Neutrophil (primary cell): ENCODE measurements at regions not wholly inside any gene's neighbourhood (a gene's known extent, or its start where the extent isn't known, plus 50 kb on each side); places are given as distances from the start of the nearest gene placed in this dataset.

ENCODE experiments used
- H3K27ac ChIP-seq: fragments of 200-600 bp; sonication (generic); 2 replicates; pipeline ENCODE4 v1.5.1; 2016; ENCODE audit warnings: mild to moderate bottlenecking, moderate library complexity
- H3K27me3 ChIP-seq: fragments of 200-600 bp; sonication (generic); 2 replicates; pipeline ENCODE4 v1.6.0; 2016; ENCODE audit warnings: mild to moderate bottlenecking
- H3K36me3 ChIP-seq: fragments of 200-600 bp; sonication (generic); 2 replicates; pipeline ENCODE4 v1.5.1; 2017
- H3K4me1 ChIP-seq, 2 experiments: fragments of 200-600 bp in 1 of 2; sonication (generic) in 1 of 2; 1 replicate in 1 of 2; 2 replicates in 1 of 2; pipeline versions ENCODE4 v1.5.1 to v1.6.1; 2013 to 2016; ENCODE audit warnings: low read depth in 1 of 2, low read length in 1 of 2, mild to moderate bottlenecking in 1 of 2, moderate library complexity in 1 of 2; ENCODE audit not compliant: control insufficient read depth in 1 of 2, insufficient read depth in 1 of 2
- H3K4me3 ChIP-seq, 2 experiments: fragments of 200-600 bp in 1 of 2; sonication (generic) in 1 of 2; 1 replicate in 1 of 2; 2 replicates in 1 of 2; pipeline ENCODE4 v1.5.1; 2013 to 2016; ENCODE audit warnings: low read depth in 1 of 2, low read length in 1 of 2, mild to moderate bottlenecking in 1 of 2, moderate library complexity in 1 of 2
- H3K9me3 ChIP-seq: fragments of 200-600 bp; sonication (generic); 2 replicates; pipeline ENCODE4 v1.5.1; 2016
- TF ChIP-seq, protein P1 (sequence below): fragments of 200-600 bp; sonication (generic); IDR thresholded peaks from 2 replicates; pipeline ENCODE4 v1.5.1; 2016; ENCODE audit warnings: antibody characterized with exemption

DNA sequence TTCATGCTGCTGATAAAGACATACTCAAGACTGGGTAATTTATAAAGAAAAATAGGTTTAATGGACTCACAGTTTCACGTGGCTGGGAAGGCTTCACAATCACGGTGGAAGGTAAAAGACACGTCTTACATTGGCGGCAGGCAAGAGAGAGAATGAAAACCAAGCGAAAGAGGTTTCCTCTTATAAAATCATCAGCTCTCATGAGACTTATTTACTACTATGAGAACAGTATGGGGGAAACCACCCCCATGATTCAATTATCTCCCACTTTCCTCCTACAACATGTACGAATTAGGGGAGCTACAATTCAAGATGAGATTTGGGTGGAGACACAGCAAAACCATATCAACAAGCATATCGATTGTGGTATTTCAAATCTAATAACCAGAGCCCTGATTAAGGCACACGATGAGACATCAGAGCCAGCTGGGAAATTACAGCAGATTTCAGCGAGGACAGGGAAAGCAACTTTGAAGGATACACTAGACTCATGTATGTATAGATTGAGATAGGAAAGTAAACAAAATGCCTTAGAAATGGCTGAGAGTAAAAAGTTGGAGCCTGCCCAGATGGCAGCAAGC lies 129.8 kb upstream of the GJE1 start:
- Histone ChIP-seq H3K4me1 (no peaks in the 10 kb centered on the region), H3K9me3 (no peaks in the 10 kb centered on the region), H3K27me3 (no peaks in the 10 kb centered on the region), H3K36me3 (no peaks in the 10 kb centered on the region), H3K4me3 (no peak overlapping the region), H3K27ac (no peak overlapping the region)
- TF ChIP-seq, protein P1, sequence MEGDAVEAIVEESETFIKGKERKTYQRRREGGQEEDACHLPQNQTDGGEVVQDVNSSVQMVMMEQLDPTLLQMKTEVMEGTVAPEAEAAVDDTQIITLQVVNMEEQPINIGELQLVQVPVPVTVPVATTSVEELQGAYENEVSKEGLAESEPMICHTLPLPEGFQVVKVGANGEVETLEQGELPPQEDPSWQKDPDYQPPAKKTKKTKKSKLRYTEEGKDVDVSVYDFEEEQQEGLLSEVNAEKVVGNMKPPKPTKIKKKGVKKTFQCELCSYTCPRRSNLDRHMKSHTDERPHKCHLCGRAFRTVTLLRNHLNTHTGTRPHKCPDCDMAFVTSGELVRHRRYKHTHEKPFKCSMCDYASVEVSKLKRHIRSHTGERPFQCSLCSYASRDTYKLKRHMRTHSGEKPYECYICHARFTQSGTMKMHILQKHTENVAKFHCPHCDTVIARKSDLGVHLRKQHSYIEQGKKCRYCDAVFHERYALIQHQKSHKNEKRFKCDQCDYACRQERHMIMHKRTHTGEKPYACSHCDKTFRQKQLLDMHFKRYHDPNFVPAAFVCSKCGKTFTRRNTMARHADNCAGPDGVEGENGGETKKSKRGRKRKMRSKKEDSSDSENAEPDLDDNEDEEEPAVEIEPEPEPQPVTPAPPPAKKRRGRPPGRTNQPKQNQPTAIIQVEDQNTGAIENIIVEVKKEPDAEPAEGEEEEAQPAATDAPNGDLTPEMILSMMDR: no peak

DNA sequence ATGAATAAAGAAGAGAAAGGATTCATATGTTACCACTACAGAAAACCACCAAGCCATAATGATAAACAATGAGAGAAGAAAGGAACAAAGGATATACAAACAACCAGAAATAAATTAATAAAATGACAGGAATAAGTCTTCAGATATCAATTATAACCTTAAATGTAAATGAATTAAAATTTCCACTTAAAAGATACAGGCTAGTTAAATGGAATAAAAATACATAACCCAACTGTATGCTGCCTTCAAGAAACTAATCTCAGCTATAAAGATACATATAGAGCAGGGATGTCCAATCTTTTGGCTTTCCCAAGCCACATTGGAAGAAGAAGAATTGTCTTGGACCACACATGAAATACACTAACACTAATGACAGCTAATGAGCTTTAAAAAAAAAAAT lies 135.9 kb upstream of the GJE1 start:
- Histone ChIP-seq H3K27me3 (no peaks in the 10 kb centered on the region), H3K4me3 (no peak overlapping the region), H3K4me1 (no peaks in the 10 kb centered on the region), H3K9me3 (no peaks in the 10 kb centered on the region), H3K36me3 (no peaks in the 10 kb centered on the region), H3K27ac (no peak overlapping the region)
- TF ChIP-seq, protein P1: no peak

DNA sequence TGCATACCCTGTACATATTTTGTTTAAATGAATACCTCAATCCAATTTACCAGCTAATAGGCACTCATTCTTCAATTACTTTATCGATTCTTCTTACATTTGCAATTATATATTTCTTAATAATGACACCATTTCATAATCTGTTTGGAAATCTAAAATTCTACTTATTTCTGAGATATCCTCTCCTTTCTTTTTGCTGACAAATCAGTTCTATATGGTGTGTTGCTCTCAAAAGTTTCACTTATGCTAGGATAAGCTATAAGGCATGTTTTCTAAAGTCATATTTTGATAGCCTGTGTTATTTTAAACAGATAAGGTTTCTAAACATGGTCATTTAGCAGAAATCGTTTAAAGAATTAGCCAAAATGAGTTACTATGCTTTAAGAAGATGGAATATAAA lies 140.6 kb upstream of the GJE1 start:
- Histone ChIP-seq H3K4me1 (no peaks in the 10 kb centered on the region), H3K27me3 (no peaks in the 10 kb centered on the region), H3K27ac (no peak overlapping the region), H3K36me3 (no peaks in the 10 kb centered on the region), H3K9me3 (no peaks in the 10 kb centered on the region), H3K4me3 (no peak overlapping the region)
- TF ChIP-seq, protein P1: no peak

DNA sequence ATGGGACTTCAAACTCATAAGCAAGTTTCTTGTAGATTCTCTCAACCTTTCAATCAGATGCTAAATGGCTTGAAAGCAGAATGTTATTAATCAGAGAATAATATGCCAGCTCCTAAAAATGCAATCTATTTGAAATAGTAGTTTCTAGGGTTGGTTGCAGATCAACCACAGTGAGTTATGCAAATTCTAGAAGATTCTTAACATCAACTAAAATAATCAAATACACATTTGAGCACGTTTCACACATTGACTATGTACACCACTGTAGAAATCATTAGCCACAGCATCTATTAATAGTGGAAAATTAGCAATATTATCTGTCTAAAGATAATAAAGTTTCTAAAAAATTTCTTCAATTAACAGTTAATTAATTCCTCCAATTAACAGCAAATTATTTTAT lies 141.9 kb upstream of the GJE1 start:
- Histone ChIP-seq H3K4me1 (no peaks in the 10 kb centered on the region), H3K27ac (no peak overlapping the region), H3K36me3 (no peaks in the 10 kb centered on the region), H3K9me3 (no peaks in the 10 kb centered on the region), H3K27me3 (no peaks in the 10 kb centered on the region), H3K4me3 (no peak overlapping the region)
- TF ChIP-seq, protein P1: no peak

DNA sequence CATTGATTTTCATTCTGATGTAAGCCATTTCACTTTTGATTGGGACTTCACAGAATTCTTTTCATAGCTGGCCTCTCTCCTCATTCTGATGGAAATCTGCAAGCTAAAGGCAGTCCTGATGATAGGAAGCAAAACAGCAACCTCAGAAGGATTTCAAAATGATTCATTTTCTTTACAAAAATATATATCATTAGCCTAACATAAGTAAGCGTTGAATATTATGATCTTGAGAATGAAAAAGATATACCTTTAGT lies 143.1 kb upstream of the GJE1 start:
- Histone ChIP-seq H3K9me3 (no peaks in the 10 kb centered on the region), H3K27me3 (no peaks in the 10 kb centered on the region), H3K27ac (no peak overlapping the region), H3K36me3 (no peaks in the 10 kb centered on the region), H3K4me1 (no peaks in the 10 kb centered on the region), H3K4me3 (no peak overlapping the region)
- TF ChIP-seq, protein P1: no peak
